ENCODE measurements at regions not wholly inside any gene's neighbourhood (a gene's known extent, or its start where the extent isn't known, plus 50 kb on each side); places are given as distances from the start of the nearest gene placed in this dataset.

DNA sequence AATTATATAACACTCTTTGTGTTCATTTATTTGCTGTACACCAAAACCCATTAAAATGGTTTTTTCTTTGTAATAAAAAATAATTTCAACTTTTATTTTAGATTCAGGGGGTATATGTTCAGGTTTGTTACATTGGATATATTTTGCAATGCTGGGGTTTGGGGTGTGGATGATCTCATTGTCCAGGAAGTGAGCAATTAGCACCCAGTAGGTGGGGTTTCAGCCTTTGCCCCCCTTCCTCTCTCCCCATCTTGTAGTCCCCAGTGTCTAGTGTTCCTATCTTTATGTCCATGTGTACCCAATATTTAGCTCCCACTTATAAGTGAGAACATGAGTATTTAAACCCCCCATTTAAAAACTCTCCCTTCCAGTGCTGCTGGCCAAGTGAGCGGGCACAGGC, 184.6 kb downstream of the RHOU start:
- DNase-seq = peak in 2 of 3 donors; percentile 44 to 52
- peaks cover 4 to 21% (median 9%) of the 10 kb centered on the region in 7 donors for H3K9me3 Mint-ChIP-seq
- H4K20me1 ChIP-seq (ENCODE audit: insufficient read depth, low read length) = no peaks in the 10 kb centered on the region

GRCh38 chr1:228920831-228921230, 185.6 kb downstream of the RHOU start:
- H3K36me3 ChIP-seq (replicated peaks in 1 of 2; ENCODE audit: control insufficient read depth in 1 of 2, insufficient read depth in 2 of 2, low read length in 2 of 2) = no peaks in the 10 kb centered on the region
- H3K27ac ChIP-seq (ENCODE audit: low read depth in 1 of 2, low read length in 2 of 2) = peak overlapping the region in 1 of 2 donors; percentile 79
- Mint-ChIP-seq H3K27ac (peak overlapping the region in 5 of 7 donors; percentile 44 to 92 (median 77)), H3K36me3 (peaks cover 19% of the 10 kb centered on the region in 2 donors), H3K9me3 (peaks cover 4 to 19% (median 7%) of the 10 kb centered on the region in 7 donors), H3K27me3 (ENCODE audit: low read depth in 3 of 3) (peaks cover 0 to 5% (median 0%) of the 10 kb centered on the region in 3 donors), H3K4me1 (peaks cover 35% of the 10 kb centered on the region), H3K4me3 (no peak overlapping the region)
- WGBS (ENCODE audit: insufficient coverage) = 80% methylated on average over 1 of the region's 4 CpGs
- peaks cover 28 to 45% of the 10 kb centered on the region in 2 donors for H3K4me1 ChIP-seq (ENCODE audit: control insufficient read depth in 1 of 2, insufficient read depth in 2 of 2, low read length in 2 of 2)
- H3K9me3 ChIP-seq (replicated peaks in 1 of 2; ENCODE audit: control insufficient read depth in 1 of 2, insufficient read depth in 1 of 2, low read length in 2 of 2) = peaks cover 0 to 5% of the 10 kb centered on the region in 2 donors
- H3K27me3 ChIP-seq (ENCODE audit: control insufficient read depth in 2 of 2, insufficient read depth in 2 of 2, low read length in 2 of 2) = no peaks in the 10 kb centered on the region
- H4K20me1 ChIP-seq (ENCODE audit: insufficient read depth, low read length) = no peaks in the 10 kb centered on the region
- H2AFZ ChIP-seq (ENCODE audit: insufficient read depth, low read depth, low read length, poor library complexity, severe bottlenecking) = no peak overlapping the region
- no peak overlapping the region for H3K4me2 ChIP-seq (replicated peaks; ENCODE audit: extremely low read depth, low read length, poor library complexity, severe bottlenecking)
- TF ChIP-seq, protein P1, sequence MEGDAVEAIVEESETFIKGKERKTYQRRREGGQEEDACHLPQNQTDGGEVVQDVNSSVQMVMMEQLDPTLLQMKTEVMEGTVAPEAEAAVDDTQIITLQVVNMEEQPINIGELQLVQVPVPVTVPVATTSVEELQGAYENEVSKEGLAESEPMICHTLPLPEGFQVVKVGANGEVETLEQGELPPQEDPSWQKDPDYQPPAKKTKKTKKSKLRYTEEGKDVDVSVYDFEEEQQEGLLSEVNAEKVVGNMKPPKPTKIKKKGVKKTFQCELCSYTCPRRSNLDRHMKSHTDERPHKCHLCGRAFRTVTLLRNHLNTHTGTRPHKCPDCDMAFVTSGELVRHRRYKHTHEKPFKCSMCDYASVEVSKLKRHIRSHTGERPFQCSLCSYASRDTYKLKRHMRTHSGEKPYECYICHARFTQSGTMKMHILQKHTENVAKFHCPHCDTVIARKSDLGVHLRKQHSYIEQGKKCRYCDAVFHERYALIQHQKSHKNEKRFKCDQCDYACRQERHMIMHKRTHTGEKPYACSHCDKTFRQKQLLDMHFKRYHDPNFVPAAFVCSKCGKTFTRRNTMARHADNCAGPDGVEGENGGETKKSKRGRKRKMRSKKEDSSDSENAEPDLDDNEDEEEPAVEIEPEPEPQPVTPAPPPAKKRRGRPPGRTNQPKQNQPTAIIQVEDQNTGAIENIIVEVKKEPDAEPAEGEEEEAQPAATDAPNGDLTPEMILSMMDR (IDR thresholded peaks at IDR 0.05) = no peak
- H3K79me2 ChIP-seq (ENCODE audit: insufficient read depth, low read length) = no peaks in the 10 kb centered on the region
- intact Hi-C loops (cut with micrococcal nuclease) = no loop called here
- no peak overlapping the region for H3K9ac ChIP-seq (ENCODE audit: insufficient read depth, low read length, poor library complexity, severe bottlenecking)
- no peak for DNase-seq
- peak overlapping the region in 1 of 3 experiments; percentile 29 for H3K4me3 ChIP-seq (replicated peaks in 1 of 3; ENCODE audit: low read depth in 2 of 3, low read length in 3 of 3)

More for the DNA sequence above, 184.6 kb downstream of the RHOU start:
- WGBS (ENCODE audit: insufficient coverage) = no CpG with 5 or more reads among the region's 1 CpG
- Histone ChIP-seq H3K9ac (ENCODE audit: insufficient read depth, low read length, poor library complexity, severe bottlenecking) (no peak overlapping the region), H3K4me1 (ENCODE audit: control insufficient read depth in 1 of 2, insufficient read depth in 2 of 2, low read length in 2 of 2) (peaks cover 28 to 45% of the 10 kb centered on the region in 2 donors), H3K4me3 (replicated peaks in 1 of 3; ENCODE audit: low read depth in 2 of 3, low read length in 3 of 3) (no peak overlapping the region), H3K4me2 (replicated peaks; ENCODE audit: extremely low read depth, low read length, poor library complexity, severe bottlenecking) (no peak overlapping the region), H3K27me3 (ENCODE audit: control insufficient read depth in 2 of 2, insufficient read depth in 2 of 2, low read length in 2 of 2) (no peaks in the 10 kb centered on the region), H3K79me2 (ENCODE audit: insufficient read depth, low read length) (no peaks in the 10 kb centered on the region), H3K27ac (ENCODE audit: low read depth in 1 of 2, low read length in 2 of 2) (peak overlapping the region in 1 of 2 donors; percentile 79), H3K36me3 (replicated peaks in 1 of 2; ENCODE audit: control insufficient read depth in 1 of 2, insufficient read depth in 2 of 2, low read length in 2 of 2) (no peaks in the 10 kb centered on the region), H2AFZ (ENCODE audit: insufficient read depth, low read depth, low read length, poor library complexity, severe bottlenecking) (peak overlapping the region; percentile 15), H3K9me3 (replicated peaks in 1 of 2; ENCODE audit: control insufficient read depth in 1 of 2, insufficient read depth in 1 of 2, low read length in 2 of 2) (peaks cover 0 to 5% of the 10 kb centered on the region in 2 donors)
- no peak overlapping the region for H3K4me3 Mint-ChIP-seq
- H3K4me1 Mint-ChIP-seq = peaks cover 35% of the 10 kb centered on the region
- H3K27me3 Mint-ChIP-seq (ENCODE audit: low read depth in 3 of 3) = peaks cover 0 to 5% (median 0%) of the 10 kb centered on the region in 3 donors
- TF ChIP-seq, protein P1 (IDR thresholded peaks at IDR 0.05) = no peak
- peak overlapping the region in 3 of 7 donors; percentile 35 to 61 (median 42) for H3K27ac Mint-ChIP-seq
- H3K36me3 Mint-ChIP-seq = peaks cover 18 to 23% of the 10 kb centered on the region in 2 donors
- intact Hi-C loops (cut with micrococcal nuclease) = no loop called here

Measured in CD14-positive monocyte (primary cell).